Activated CD4-positive, alpha-beta T cell treated with anti-CD3 and anti-CD28 coated beads for 1 hour (primary cell): ENCODE measurements at regions not wholly inside any gene's neighbourhood (a gene's known extent, or its start where the extent isn't known, plus 50 kb on each side); places are given as distances from the start of the nearest gene placed in this dataset.
"Not testable (repeated sequence)": the region's sequence is repeated elsewhere in the genome, so short reads cannot be mapped to it uniquely, and the experiment has no call there.

Source experiments
- DNase-seq: peaks from one replicate; pipeline ENCODE4 v3.0.0-alpha.2; 2020

DNA sequence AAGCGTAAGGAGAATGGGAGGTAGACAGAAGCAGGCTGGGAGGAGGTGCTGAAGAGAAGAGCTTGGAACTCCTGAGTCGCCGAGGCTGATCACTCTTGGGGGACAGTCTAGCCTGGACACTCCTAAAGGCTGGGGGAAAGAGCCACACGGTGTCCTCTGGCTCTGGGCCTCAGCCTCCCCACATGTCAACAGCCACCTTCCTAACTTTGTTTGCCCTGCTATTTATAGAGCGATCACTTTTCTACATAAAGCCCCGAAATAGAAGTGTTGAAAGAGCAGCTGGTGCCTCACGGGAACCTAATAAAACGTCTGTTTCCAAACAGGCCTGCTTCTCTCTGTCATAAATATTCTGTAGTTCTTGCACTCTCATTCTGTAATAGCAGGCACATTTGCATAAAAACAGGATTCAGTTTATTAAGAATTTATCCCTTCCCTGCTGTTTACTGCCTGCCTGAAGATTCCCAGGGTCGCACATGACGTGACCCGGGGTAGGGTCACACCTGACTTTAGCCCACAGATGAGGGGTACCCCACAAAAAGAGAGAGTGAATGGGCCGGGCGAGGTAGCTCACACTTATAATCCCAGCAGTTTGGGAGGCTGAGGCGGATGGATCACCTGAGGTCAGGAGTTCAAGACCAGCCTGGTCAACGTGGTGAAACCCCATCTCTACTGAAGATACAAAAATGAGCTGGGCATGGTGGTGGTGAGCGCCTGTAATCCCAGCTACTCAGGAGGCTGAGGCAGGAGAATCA is 212.5 kb downstream of the TOMM20 start:
- no peak for DNase-seq

GRCh38 chr1:234914606-234915290 is 213.9 kb downstream of the TOMM20 start:
- DNase-seq: no peak

- DNase-seq: no peak
Measured at GRCh38 chr1:234913771-234914170, 214.9 kb downstream of the TOMM20 start.

GRCh38 chr1:234913278-234913649 is 215.4 kb downstream of the TOMM20 start:
- no peak for DNase-seq

DNA sequence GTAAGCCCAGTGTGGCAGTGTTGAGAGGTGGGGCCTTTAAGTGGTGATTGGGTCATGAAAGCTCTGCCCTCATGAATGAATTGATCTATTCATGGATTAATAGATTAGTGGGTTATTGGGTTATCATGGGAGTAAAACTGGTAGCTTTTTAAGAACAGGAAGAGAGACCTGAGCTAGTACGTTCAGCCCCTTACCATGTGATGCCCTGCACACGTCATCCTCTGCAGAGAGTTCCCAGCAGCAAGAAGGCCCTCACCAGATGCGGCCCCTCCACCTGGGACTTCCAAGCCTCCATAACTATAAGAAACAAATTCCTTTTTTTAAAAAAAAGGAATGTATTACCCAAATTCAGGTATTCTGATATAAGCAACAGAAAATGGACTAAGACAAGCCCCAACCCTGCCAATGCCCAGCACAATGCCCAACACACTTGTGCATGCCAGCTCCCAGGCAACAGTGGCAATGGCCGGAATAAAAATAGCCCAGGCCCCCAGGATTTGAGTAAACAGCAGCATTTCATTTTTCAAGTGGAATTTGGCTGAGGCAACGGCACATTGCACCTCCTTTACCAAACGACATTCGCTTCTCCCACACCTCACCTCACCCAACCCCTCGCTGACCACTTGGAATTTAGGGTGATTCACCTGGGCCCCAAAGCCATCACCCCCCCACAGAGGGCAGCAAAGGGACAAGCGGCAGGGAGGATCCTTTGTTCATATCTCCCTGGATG is 215.9 kb downstream of the TOMM20 start:
- no peak for DNase-seq

- no peak for DNase-seq
Measured at GRCh38 chr1:234911787-234912186, 216.8 kb downstream of the TOMM20 start.

GRCh38 chr1:234911136-234911535 is 217.5 kb downstream of the TOMM20 start:
- DNase-seq: not testable (repeated sequence)

DNA sequence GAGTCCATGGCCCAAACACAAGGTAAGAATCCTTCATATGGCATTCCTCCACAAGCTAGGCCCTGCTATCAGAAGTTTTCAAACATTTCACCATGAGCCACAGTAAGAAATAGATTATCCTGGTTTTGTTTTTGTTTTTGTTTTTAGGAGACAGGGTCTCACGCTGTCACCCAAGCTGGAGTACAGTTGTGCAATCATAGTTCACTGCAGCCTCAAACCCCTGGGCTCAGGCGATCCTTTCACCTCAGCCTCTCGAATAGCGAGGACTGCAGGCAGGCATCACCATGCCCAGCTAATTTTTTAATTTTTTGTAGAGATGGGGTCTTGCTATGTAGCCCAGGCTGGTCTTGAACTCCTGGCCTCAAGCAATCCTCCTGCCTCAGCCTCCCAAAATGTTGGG is 218.8 kb downstream of the TOMM20 start:
- DNase-seq: no peak

GRCh38 chr1:234909307-234909810 is 219.3 kb downstream of the TOMM20 start:
- DNase-seq: no peak

- DNase-seq: no peak
Measured at GRCh38 chr1:234908571-234908970, 220.1 kb downstream of the TOMM20 start.

DNA sequence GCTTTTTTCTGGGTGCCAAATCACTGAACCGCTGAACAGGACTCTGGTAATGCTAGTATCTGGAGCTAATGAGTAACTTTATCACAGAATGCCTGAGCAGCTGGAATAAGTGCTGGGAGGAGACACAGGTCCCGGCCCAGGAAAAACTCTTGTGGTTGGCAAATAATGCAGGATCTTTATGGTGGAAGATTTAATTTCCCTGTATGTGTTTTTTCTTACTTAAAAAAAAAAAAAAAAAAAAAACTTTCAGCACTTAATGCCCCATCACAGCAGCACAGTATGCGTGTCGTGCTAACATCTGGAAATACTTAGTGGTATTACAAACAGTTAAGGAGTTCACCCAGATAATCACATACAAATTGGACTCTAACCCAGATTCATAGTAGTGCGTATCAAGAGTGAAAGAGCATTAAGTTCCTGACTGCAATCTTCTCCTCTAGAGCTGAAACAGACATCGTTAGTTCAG is 220.7 kb downstream of the TOMM20 start:
- DNase-seq: no peak

- DNase-seq: no peak
Measured at GRCh38 chr1:234907208-234907939, 221.3 kb downstream of the TOMM20 start.

GRCh38 chr1:234906654-234907053 is 222.0 kb downstream of the TOMM20 start:
- no peak for DNase-seq

GRCh38 chr1:234902774-234903547 is 225.7 kb downstream of the TOMM20 start:
- DNase-seq: no peak

- no peak for DNase-seq
Measured at GRCh38 chr1:234901491-234902049, 227.1 kb downstream of the TOMM20 start.

DNA sequence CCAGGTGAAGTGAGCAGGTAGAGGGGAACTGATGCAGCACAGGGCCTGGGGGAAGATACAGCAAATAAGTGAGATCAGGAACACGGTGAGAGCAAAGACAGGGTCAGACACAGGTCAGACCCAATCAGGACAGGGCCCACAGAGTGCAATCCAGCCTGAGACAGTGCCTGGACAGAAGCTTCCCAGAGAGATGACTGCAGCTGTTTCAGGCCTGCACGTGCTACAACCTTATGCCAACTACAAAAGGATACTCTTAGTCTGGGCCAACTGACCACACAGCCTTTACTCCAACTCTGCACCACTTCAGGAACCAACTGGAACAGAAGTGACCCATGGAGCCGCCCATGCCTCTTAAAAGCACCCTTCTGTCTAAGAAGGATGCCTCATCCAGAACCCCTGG is 228.0 kb downstream of the TOMM20 start:
- DNase-seq: no peak

- no peak for DNase-seq
Measured at GRCh38 chr1:234899730-234900072, 228.9 kb downstream of the TOMM20 start.

DNA sequence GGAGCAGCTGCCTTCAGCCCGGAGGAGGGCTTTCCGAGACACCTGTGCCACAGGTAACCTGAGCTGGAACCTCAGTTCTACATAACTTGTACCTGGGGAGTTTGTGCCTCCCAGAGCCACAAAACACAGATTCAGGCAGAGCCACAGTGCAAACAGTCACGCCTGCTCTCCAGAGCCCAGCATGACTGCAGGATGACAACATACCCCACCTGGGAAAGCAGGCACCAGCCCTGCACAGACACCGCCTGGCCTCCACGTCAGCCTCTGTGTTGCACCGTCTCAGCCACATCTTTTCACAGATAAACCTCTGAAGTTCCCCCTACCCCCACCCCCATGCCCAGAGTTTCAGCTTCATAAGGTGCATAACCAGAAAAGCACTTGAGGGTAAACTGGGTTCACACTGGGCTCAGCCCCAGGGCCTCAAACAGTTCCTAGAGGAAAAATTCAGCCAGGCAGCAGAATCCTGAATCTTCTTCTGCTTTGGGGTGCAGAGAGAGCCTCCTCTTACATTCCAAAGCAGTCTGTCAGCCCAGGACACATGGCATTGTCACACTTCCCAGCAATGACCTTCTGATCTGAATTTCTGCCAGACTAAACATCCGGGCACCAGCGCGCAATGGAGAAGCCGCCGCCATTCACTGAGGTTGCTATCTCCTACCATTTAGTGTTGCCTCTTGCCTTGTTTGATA is 229.5 kb downstream of the TOMM20 start:
- DNase-seq: no peak

- no peak for DNase-seq
Measured at GRCh38 chr1:234898455-234899033, 230.1 kb downstream of the TOMM20 start.

DNA sequence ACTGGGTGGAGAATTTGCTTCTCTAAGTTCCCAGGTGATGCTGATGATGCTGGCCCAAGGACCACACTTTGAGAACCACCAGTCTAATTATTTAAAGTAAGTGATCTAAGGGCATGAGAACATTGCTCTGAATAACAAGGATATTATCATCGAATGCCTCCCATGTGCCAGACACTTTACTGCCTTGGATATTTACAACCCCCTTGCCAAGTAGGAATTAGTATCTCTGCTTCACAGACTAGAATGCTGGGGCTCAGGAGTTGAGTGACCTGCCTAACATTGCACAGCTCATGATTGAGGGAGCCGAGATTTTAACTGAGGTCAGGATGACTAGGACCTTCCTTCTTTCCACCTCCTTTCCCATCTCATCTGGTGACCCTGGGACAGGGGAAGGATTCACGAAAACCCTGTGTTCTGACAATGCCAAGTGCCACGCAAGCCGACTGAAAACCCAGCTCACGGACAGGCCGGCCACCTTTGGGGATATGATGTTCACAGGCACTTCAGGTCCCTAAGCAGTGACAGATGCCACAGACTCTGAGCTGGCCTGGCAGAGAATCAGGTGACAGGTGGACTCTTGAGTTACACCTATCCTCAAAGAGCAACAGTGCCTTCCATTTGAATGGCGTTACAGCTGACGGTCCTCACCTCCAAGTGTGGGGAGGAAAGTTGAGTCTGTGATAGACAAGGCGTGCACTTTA is 230.7 kb downstream of the TOMM20 start:
- no peak for DNase-seq
